Superior temporal gyrus (tissue), 1 donor: ENCODE measurements at regions not wholly inside any gene's neighbourhood (a gene's known extent, or its start where the extent isn't known, plus 50 kb on each side); places are given as distances from the start of the nearest gene placed in this dataset.

Experiments used
- DNase-seq: peaks from one replicate; pipeline ENCODE4 v3.0.0-alpha.2; 2016; ENCODE audit errors: extremely low spot score

- peak; percentile 22 for DNase-seq
Measured at GRCh38 chrY:8673896-8674295, 663.4 kb upstream of the TSPY4 start.

- DNase-seq, result peak; percentile 34
Measured at GRCh38 chrY:8677336-8677935, 659.8 kb upstream of the TSPY4 start.

GRCh38 chrY:8687154-8687553 lies 650.1 kb upstream of the TSPY4 start:
- no peak for DNase-seq

- no peak for DNase-seq
Measured at GRCh38 chrY:8690901-8691685, 646.2 kb upstream of the TSPY4 start.

- no peak for DNase-seq
Measured at GRCh38 chrY:8698571-8698970, 638.7 kb upstream of the TSPY4 start.

GRCh38 chrY:8705636-8706300 lies 631.5 kb upstream of the TSPY4 start:
- no peak for DNase-seq

GRCh38 chrY:8712296-8712695 lies 625.0 kb upstream of the TSPY4 start:
- DNase-seq, result no peak

GRCh38 chrY:8715226-8715625 lies 622.0 kb upstream of the TSPY4 start:
- no peak for DNase-seq

- DNase-seq, result peak; percentile 10
Measured at GRCh38 chrY:8726616-8727015, 610.6 kb upstream of the TSPY4 start.

GRCh38 chrY:8729971-8730370 lies 607.3 kb upstream of the TSPY4 start:
- no peak for DNase-seq

GRCh38 chrY:8741343-8742069 lies 595.8 kb upstream of the TSPY4 start:
- no peak for DNase-seq

- DNase-seq, result no peak
Measured at GRCh38 chrY:8764184-8764583, 573.1 kb upstream of the TSPY4 start.

- DNase-seq, result no peak
Measured at GRCh38 chrY:8781184-8781890, 555.9 kb upstream of the TSPY4 start.

- DNase-seq, result no peak
Measured at GRCh38 chrY:8794561-8794960, 542.7 kb upstream of the TSPY4 start.

GRCh38 chrY:8804317-8804716 lies 532.9 kb upstream of the TSPY4 start:
- DNase-seq, result no peak

GRCh38 chrY:8807648-8808408 lies 529.4 kb upstream of the TSPY4 start:
- DNase-seq, result peak; percentile 5

- DNase-seq, result peak; percentile 12
Measured at GRCh38 chrY:8808611-8809010, 528.7 kb upstream of the TSPY4 start.

- DNase-seq, result no peak
Measured at GRCh38 chrY:8809076-8809475, 528.2 kb upstream of the TSPY4 start.

- no peak for DNase-seq
Measured at GRCh38 chrY:8814143-8814542, 523.1 kb upstream of the TSPY4 start.

GRCh38 chrY:8815616-8816015 lies 521.6 kb upstream of the TSPY4 start:
- no peak for DNase-seq

GRCh38 chrY:8820032-8820431 lies 517.2 kb upstream of the TSPY4 start:
- no peak for DNase-seq
